ENCODE measurements at regions not wholly inside any gene's neighbourhood (a gene's known extent, or its start where the extent isn't known, plus 50 kb on each side); places are given as distances from the start of the nearest gene placed in this dataset.

DNA sequence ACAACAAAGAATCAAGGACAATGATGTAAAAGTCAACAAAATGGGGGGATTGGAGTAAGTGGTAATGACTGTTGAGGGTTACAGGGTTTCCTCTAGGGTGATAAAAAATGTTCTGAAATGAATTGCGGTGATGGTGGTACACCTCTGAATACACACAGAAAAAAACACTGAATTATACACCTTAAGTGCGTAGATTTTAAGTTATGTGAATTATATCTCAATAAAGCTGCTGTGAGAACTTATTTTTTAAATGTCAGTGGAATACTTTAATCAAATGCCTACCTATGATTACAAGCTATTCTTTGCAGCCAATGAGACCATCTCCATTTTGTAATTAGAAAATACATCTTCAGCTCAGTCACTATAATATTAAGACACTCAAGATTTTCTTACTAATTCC is 53.5 kb downstream of the ZNF608 start:
- no peak for DNase-seq (ENCODE audit: low spot score)

- DNase-seq (ENCODE audit: low spot score) = no peak
These were observed 54.1 kb downstream of the ZNF608 start for GRCh38 chr5:124692324-124692723.

DNA sequence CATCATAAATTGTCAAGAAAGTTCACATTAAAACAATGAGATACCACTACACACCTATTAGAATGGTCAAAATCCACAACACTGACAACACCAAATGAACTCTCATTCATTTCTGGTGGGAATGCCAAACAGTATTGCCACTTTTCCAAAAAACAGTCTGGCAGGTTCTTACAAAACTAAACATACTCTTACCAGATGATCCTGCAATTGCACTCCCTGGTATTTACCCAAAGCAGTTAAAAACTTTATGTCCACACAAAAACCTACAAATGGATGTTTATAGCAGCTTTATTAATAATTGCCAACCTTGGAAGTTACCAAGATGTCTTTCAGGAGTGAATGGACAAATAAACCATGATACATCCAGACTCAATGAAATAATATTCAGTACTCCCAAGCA is 56.8 kb downstream of the ZNF608 start:
- no peak for DNase-seq (ENCODE audit: low spot score)

GRCh38 chr5:124686239-124687004 is 60.0 kb downstream of the ZNF608 start:
- no peak for DNase-seq (ENCODE audit: low spot score)

- no peak for DNase-seq (ENCODE audit: low spot score)
These were observed 61.0 kb downstream of the ZNF608 start for GRCh38 chr5:124685404-124685930.

DNA sequence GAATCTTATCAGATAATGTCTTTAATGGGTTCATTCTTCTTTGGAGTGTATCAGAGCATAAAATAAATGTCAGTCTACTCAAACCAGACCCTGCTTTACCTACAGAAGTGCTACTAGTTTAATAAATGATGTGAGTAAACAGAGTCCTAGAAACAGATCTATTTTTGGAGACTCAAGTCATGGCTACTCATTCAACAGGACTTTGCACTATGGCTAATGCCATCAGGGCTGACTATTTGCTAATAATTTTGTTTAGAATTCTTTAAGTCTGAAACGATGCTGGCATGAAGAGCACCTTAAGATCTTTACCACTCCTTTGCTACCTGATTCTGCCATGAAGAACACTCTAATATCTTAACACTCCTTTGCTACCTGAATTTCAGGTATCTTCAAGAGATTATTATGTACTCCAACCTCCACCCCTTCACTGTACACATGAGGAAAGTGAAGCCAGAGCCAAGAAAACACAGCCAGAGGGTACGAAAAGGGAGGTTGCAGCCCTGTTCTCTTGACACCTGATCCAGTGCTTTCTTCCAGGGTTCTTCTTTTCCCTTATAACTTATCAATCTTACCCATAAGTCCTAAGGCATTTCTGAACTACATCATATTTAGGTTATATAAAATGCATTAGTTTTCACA is 62.4 kb downstream of the ZNF608 start:
- DNase-seq (ENCODE audit: low spot score) = no peak

GRCh38 chr5:124679578-124680199 is 66.8 kb downstream of the ZNF608 start:
- DNase-seq (ENCODE audit: low spot score) = no peak

DNA sequence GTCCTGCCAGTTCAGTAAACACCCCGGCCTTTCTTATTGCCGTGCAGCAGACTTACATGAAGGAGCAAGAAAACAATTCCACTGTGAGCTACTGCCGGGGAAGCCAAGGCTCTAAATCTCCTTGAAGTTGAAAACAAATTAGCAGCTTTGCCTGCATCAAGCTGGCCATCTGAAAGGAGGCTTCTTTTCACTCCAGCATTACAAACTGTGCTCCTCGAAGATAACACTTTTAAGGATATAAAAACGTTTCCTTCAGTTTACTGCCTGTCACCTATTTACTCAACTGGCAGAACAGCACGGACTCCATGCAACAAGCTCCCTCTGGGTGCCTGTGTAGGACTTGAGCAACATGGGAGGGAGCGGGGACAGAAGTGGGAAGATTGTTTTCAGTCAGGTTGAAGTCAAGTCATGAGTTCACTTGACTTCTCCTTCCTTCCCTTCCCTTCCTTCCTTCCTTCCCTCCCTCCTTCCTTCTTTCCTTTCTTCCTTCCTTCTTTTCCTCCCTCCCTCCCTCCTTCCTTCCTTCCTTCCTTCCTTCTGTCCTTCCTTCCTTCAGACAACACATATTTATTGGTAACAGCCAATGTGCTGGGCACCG is 67.4 kb downstream of the ZNF608 start:
- no peak for DNase-seq (ENCODE audit: low spot score)

- DNase-seq (ENCODE audit: low spot score) = peak; percentile 63
These were observed 68.0 kb downstream of the ZNF608 start for GRCh38 chr5:124678468-124678867.

DNA sequence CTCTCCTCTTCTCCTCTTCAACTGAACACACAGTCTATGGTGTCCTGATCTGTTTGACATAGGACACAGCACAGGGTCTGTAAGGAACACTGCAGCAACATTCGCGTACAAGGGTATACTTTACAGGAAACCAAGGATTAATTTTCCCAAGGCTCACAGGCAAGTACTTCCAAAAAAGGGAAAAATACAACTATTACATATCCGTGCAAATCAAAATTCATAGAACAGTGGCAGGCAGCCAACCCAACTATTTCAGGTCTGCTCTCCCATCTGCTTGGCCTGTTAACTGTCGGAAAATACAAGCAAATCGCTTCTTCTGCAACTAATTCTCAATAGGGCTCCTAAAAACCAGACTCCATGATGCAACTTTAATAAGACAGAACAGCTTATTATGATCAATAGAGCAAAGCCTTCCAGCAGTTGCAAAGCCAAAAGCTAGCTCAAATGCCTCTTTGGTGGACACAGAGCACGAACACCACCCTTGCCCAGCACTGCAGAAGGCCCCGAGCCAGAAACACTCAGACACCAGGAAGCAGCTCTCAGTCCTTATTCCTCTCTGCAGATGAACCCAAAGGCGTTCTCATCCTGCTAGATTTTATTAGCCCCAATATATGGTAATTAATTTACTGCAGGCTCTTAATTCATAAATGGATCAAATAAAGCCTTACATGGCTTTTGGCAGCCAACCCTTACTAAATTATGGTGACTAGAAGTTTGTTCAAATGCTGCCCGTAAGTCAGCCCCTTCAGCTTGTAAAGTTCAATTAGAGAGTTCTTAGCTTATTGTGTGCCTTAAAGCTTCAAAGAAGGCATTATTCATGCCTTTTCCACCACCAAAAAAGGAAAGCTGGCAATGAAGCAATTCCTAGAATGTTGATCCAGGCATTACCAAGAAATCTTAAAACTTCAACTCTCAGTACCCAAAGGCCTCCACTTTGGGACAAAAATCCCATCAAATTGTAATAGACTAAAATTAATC is 68.8 kb downstream of the ZNF608 start:
- DNase-seq (ENCODE audit: low spot score) = peak; percentile 95

GRCh38 chr5:124675931-124676846 is 70.2 kb downstream of the ZNF608 start:
- DNase-seq (ENCODE audit: low spot score) = peak; percentile 70

DNA sequence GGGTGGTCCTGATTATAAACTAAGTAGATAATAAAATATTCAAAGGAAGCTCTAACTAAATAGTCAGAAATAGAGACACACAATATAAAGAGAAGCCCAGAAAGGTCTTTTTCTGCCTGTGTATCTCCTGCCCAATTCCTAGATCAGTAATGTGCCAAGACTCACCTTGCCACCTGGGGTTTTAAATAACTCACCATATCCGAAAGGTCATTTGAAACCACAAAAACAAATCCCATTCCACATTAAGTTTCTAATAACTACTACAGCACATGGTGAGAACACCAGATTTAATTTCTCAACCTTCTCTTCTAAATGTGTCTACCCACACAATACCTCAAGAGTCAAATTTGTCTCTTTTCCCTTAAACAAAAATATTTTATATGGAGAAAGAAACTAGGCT is 75.2 kb downstream of the ZNF608 start:
- DNase-seq (ENCODE audit: low spot score) = no peak

DNA sequence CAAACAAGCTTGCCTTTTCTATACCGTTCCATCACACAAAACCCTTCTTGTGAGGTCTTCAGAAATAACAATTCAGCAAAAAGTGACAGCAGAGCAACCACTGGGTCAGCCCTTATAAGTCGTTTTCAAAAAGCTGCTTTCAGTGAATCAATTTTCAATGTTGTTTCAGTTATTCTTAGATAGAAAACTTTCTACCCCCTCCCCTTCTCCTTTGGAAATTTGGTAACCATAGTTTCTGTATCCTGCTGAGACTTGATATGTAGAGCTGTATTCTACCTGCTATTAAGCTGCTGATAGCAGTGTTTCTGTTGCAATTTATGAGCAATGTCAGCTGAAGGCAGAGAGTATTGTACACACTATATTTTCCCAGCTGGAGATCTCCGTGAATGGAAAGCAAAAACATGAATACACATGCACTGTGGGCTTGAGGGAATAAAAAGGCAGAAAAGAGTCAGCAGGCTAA is 75.7 kb downstream of the ZNF608 start:
- no peak for DNase-seq (ENCODE audit: low spot score)

GRCh38 chr5:124669956-124670721 is 76.3 kb downstream of the ZNF608 start:
- DNase-seq (ENCODE audit: low spot score) = no peak

DNA sequence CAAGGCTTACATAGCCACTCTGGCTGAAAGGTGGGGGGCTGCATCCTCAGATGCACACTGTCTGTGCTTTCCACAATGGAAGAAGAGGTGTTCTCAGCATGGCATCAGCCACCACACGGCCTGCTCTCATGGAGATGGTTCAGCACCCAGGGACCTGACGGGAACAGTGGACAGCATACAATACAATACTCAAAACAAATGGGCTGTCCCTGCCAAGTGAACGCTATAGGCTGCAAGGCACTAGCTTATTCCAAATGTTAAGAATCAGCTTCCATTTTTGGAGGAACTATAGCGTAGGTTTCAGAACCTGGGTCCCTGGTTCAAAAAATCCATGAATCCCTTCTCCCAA is 77.2 kb downstream of the ZNF608 start:
- DNase-seq (ENCODE audit: low spot score) = no peak

DNA sequence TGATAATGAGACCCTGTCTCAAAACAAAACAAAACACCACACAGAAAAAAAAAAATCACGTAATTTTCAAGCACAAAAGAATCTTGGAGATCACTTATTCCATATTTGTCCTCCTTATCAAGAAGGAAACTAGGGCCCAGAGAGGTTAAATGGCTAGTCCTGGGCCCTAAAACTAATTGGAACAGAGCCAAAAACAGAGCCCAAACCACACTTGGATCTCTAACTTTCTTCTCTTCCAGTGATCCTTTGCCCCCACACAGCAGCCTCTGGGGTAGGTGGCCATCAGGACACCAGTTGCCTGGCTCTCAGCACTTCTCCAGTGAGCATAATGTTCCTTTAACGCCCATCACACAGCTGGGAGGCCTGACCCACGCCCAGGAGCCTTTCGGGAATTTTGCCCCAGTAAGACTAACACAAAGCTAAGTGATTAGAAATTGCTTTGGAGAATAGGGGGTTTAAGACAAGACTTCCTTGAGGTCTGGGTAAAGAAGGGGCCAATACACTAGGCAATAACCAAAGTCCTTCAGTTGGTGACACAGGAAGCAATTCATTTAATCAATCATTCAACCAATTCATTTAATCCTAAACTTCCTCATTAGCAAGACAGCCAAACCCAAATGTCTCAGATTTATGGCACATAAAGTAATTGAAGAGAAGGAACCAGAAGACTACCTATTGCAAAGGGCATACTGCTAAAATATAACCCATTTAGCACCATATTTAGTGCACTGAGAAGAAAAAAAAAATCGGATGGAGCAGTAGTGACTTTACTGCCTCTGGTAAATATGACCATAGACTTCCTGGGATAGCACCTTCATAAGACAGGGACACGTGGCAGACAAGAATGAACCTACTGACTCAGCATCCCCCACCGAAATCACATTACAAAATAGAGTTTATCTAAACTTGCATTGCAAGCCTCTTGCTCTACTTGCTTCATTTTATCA is 77.8 kb downstream of the ZNF608 start:
- no peak for DNase-seq (ENCODE audit: low spot score)

GRCh38 chr5:124665625-124666024 is 80.8 kb downstream of the ZNF608 start:
- DNase-seq (ENCODE audit: low spot score) = no peak

GRCh38 chr5:124665035-124665434 is 81.4 kb downstream of the ZNF608 start:
- DNase-seq (ENCODE audit: low spot score) = no peak

All from cerebellar cortex (tissue), 1 donor.